H9 (cell line): ENCODE measurements at regions not wholly inside any gene's neighbourhood (a gene's known extent, or its start where the extent isn't known, plus 50 kb on each side); places are given as distances from the start of the nearest gene placed in this dataset.

Experiments
- DNase-seq: peaks from one replicate; pipeline ENCODE4 v3.0.0-alpha.2; 2017
- H2AFZ ChIP-seq: one replicate; pipeline ENCODE4 v1.6.1; 2013; ENCODE audit warnings: mild to moderate bottlenecking, low read length, control low read depth, moderate library complexity
- H2AK5ac ChIP-seq: 2 replicates; pipeline ENCODE4 v1.6.1; 2013; ENCODE audit warnings: low read length, control low read depth, mixed read lengths; ENCODE audit not compliant: insufficient read length
- H2BK120ac ChIP-seq: one replicate; pipeline ENCODE4 v1.6.1; 2013; ENCODE audit warnings: low read depth, mild to moderate bottlenecking, low read length, control low read depth, inconsistent platforms; ENCODE audit not compliant: poor library complexity, severe bottlenecking
- H2BK12ac ChIP-seq: 2 replicates; pipeline ENCODE4 v1.6.1; 2013; ENCODE audit warnings: low read length, control low read depth, mixed read lengths, low read depth; ENCODE audit not compliant: insufficient read length
- H2BK15ac ChIP-seq: 2 replicates; pipeline ENCODE4 v1.6.1; 2013; ENCODE audit warnings: low read depth, low read length, control low read depth
- H2BK20ac ChIP-seq: one replicate; pipeline ENCODE4 v1.6.1; 2013; ENCODE audit warnings: low read depth, mild to moderate bottlenecking, low read length, control low read depth, inconsistent platforms; ENCODE audit not compliant: poor library complexity, severe bottlenecking
- H2BK5ac ChIP-seq: 2 replicates; pipeline ENCODE4 v1.6.1; 2013; ENCODE audit warnings: low read length, control low read depth, mixed read lengths; ENCODE audit not compliant: insufficient read length
- H3K14ac ChIP-seq: 2 replicates; pipeline ENCODE4 v1.6.1; 2013; ENCODE audit warnings: low read length, control low read depth; ENCODE audit not compliant: insufficient read depth
- H3K18ac ChIP-seq: 2 replicates; pipeline ENCODE4 v1.6.1; 2013; ENCODE audit warnings: low read depth, mild to moderate bottlenecking, mixed read lengths, low read length, control low read depth; ENCODE audit not compliant: insufficient read length
- H3K23ac ChIP-seq: 2 replicates; pipeline ENCODE4 v1.6.1; 2013; ENCODE audit warnings: low read length, control low read depth, mixed read lengths, low read depth; ENCODE audit not compliant: insufficient read length
- H3K23me2 ChIP-seq: 2 replicates; pipeline ENCODE4 v1.6.1; 2013; ENCODE audit warnings: low read depth, mild to moderate bottlenecking, mixed read lengths, low read length, control low read depth; ENCODE audit not compliant: insufficient read length, poor library complexity, severe bottlenecking
- H3K27ac ChIP-seq: 2 replicates; pipeline ENCODE4 v1.5.1; 2013; ENCODE audit warnings: low read length, control low read depth, mixed read lengths, low read depth; ENCODE audit not compliant: insufficient read length
- H3K27me3 ChIP-seq: 2 replicates; pipeline ENCODE4 v1.6.1; 2013; ENCODE audit warnings: low read length, control low read depth, inconsistent platforms; ENCODE audit not compliant: insufficient read depth
- H3K4ac ChIP-seq: 2 replicates; pipeline ENCODE4 v1.6.1; 2013; ENCODE audit warnings: low read depth, mild to moderate bottlenecking, control low read depth, inconsistent platforms, low read length, moderate library complexity
- H3K4me1 ChIP-seq: 2 replicates; pipeline ENCODE4 v1.6.1; 2013; ENCODE audit warnings: low read length, control low read depth, inconsistent platforms; ENCODE audit not compliant: insufficient read depth
- H3K4me2 ChIP-seq: 2 replicates; pipeline ENCODE4 v1.6.1; 2013; ENCODE audit warnings: low read length, control low read depth, mixed read lengths; ENCODE audit not compliant: insufficient read length, insufficient read depth
- H3K56ac ChIP-seq: 2 replicates; pipeline ENCODE4 v1.6.1; 2013; ENCODE audit warnings: low read depth, mild to moderate bottlenecking, mixed read lengths, low read length, control low read depth; ENCODE audit not compliant: insufficient read length
- H3K79me1 ChIP-seq: 2 replicates; pipeline ENCODE4 v1.6.1; 2013; ENCODE audit warnings: low read depth, mild to moderate bottlenecking, moderate library complexity, low read length, control low read depth, inconsistent platforms; ENCODE audit not compliant: insufficient read depth, poor library complexity, severe bottlenecking
- H3K79me2 ChIP-seq: 2 replicates; pipeline ENCODE4 v1.6.1; 2013; ENCODE audit warnings: low read length, control low read depth, inconsistent platforms; ENCODE audit not compliant: insufficient read depth
- H3K9ac ChIP-seq: 2 replicates; pipeline ENCODE4 v1.6.1; 2013; ENCODE audit warnings: low read length, control low read depth, mixed read lengths; ENCODE audit not compliant: insufficient read length; ENCODE audit errors: extremely low read depth
- H3K9me3 ChIP-seq: one replicate; pipeline ENCODE4 v1.6.1; 2013; ENCODE audit warnings: low read depth, low read length, inconsistent platforms; ENCODE audit not compliant: control insufficient read depth
- H3T11ph ChIP-seq: one replicate; pipeline ENCODE4 v1.6.1; 2013; ENCODE audit warnings: mild to moderate bottlenecking, low read length, control low read depth, inconsistent platforms
- H4K20me1 ChIP-seq: one replicate; pipeline ENCODE4 v1.6.1; 2013; ENCODE audit not compliant: control insufficient read depth, insufficient read length, insufficient read depth
- H4K5ac ChIP-seq: 2 replicates; pipeline ENCODE4 v1.6.1; 2013; ENCODE audit warnings: low read depth, mild to moderate bottlenecking, mixed read lengths, low read length, control low read depth; ENCODE audit not compliant: insufficient read length
- H4K8ac ChIP-seq: replicated peaks from 2 replicates; pipeline ENCODE4 v1.6.1; 2013; ENCODE audit warnings: low read length, control low read depth, mixed read lengths, low read depth; ENCODE audit not compliant: insufficient read length
- H4K91ac ChIP-seq: 2 replicates; pipeline ENCODE4 v1.6.1; 2013; ENCODE audit warnings: low read depth, mild to moderate bottlenecking, moderate library complexity, mixed read lengths, low read length, control low read depth; ENCODE audit not compliant: insufficient read length
- H3K27ac Mint-ChIP-seq, 3 experiments: 2 replicates in 2 of 3; 3 replicates in 1 of 3; pipeline ENCODE4 v1.8.0; 2020 to 2021; ENCODE audit warnings: mixed read lengths in 3 of 3, mild to moderate bottlenecking in 1 of 3, moderate library complexity in 1 of 3
- H3K27me3 Mint-ChIP-seq: 2 replicates; pipeline ENCODE4 v1.8.0; 2021; ENCODE audit warnings: low read depth, mild to moderate bottlenecking, moderate library complexity, mixed read lengths
- H3K36me3 Mint-ChIP-seq, 3 experiments: 2 replicates in 2 of 3; 3 replicates in 1 of 3; pipeline ENCODE4 v1.8.0; 2020 to 2021; ENCODE audit warnings: low read depth in 3 of 3, mixed read lengths in 3 of 3; ENCODE audit not compliant: insufficient read depth in 1 of 3
- H3K4me1 Mint-ChIP-seq, 2 experiments: 2 replicates each; pipeline ENCODE4 v1.8.0; 2020; ENCODE audit warnings: mixed read lengths in 2 of 2
- H3K4me3 Mint-ChIP-seq, 2 experiments: 2 replicates in 1 of 2; 3 replicates in 1 of 2; pipeline ENCODE4 v1.8.0; 2020 to 2021; ENCODE audit warnings: mild to moderate bottlenecking in 2 of 2, mixed read lengths in 2 of 2, moderate library complexity in 1 of 2
- H3K9me3 Mint-ChIP-seq, 2 experiments: 2 replicates in 1 of 2; 3 replicates in 1 of 2; pipeline ENCODE4 v1.8.0; 2020; ENCODE audit warnings: mild to moderate bottlenecking in 2 of 2, mixed read lengths in 2 of 2, moderate library complexity in 1 of 2
- WGBS: extraction: QIAGEN DNeasy Blood & Tissue Kit; methylation state at CpG from one replicate; pipeline ENCODE4 v1.1.7; 2013; ENCODE audit warnings: missing lambda C conversion rate, low lambda C conversion rate, mixed read lengths; ENCODE audit not compliant: insufficient read length; ENCODE audit errors: extremely low coverage; 5-methylcytosine and 5-hydroxymethylcytosine counted together
- TF ChIP-seq, protein P1 (sequence below): fragments of 200-600 bp; sonication (generic); conservative IDR thresholded peaks from 3 replicates; pipeline ENCODE4 v1.8.0; 2021; ENCODE audit warnings: antibody characterized with exemption, mild to moderate bottlenecking

DNA sequence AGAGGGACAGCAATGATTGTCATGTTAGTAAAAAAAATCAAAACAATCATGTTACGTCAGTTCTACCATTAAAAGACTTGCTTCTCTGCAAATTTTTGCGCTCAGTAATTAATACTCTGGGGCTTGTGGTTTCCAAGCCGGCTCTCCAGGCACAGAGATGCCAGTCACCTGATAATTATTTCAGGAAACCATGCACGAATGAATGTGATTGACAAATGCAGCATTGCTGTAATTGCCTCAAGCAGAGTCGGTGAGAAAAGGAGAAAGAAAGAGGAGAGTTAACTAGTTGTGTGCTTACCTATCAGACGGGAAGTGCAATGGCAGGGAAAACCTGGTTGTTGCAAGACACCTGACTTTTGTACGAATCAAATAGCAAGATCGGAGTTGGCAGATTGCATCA is 609.8 kb upstream of the MKI67 start:
- Histone ChIP-seq H3K27me3 (no peaks in the 10 kb centered on the region), H2BK120ac (no peak overlapping the region), H2BK15ac (no peak overlapping the region), H3K4me1 (peaks cover under 1% of the 10 kb centered on the region; the same call in 1 of the 2 replicates), H3K4me2 (no peak overlapping the region), H3K9ac (no peak overlapping the region), H3K4ac (no peak overlapping the region), H2AK5ac (no peak overlapping the region), H4K91ac (no peak overlapping the region), H3K23ac (no peak overlapping the region), H2BK12ac (no peak overlapping the region), H4K20me1 (no peaks in the 10 kb centered on the region), H2AFZ (no peak overlapping the region), H3K27ac (no peak overlapping the region), H3K79me1 (no peaks in the 10 kb centered on the region), H3K18ac (no peak overlapping the region), H3K79me2 (no peaks in the 10 kb centered on the region), H2BK5ac (no peak overlapping the region), H3K9me3 (no peaks in the 10 kb centered on the region), H3K14ac (no peak overlapping the region), H3K23me2 (no peaks in the 10 kb centered on the region), H4K5ac (no peak overlapping the region), H2BK20ac (no peak overlapping the region), H4K8ac (no peak overlapping the region), H3T11ph (no peak overlapping the region), H3K56ac (no peak overlapping the region)
- Mint-ChIP-seq H3K36me3 (no peaks in the 10 kb centered on the region), H3K27ac (no peak overlapping the region), H3K4me1 (peaks cover 13 to 17% of the 10 kb centered on the region in 2 experiments), H3K27me3 (no peaks in the 10 kb centered on the region), H3K4me3 (no peak overlapping the region), H3K9me3 (no peaks in the 10 kb centered on the region)
- TF ChIP-seq, protein P1, sequence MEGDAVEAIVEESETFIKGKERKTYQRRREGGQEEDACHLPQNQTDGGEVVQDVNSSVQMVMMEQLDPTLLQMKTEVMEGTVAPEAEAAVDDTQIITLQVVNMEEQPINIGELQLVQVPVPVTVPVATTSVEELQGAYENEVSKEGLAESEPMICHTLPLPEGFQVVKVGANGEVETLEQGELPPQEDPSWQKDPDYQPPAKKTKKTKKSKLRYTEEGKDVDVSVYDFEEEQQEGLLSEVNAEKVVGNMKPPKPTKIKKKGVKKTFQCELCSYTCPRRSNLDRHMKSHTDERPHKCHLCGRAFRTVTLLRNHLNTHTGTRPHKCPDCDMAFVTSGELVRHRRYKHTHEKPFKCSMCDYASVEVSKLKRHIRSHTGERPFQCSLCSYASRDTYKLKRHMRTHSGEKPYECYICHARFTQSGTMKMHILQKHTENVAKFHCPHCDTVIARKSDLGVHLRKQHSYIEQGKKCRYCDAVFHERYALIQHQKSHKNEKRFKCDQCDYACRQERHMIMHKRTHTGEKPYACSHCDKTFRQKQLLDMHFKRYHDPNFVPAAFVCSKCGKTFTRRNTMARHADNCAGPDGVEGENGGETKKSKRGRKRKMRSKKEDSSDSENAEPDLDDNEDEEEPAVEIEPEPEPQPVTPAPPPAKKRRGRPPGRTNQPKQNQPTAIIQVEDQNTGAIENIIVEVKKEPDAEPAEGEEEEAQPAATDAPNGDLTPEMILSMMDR, result no peak
- no CpG with 5 or more reads among the region's 8 CpGs for WGBS
- no peak for DNase-seq
